Suprapubic skin (tissue), 4 donors: ENCODE measurements at regions not wholly inside any gene's neighbourhood (a gene's known extent, or its start where the extent isn't known, plus 50 kb on each side); places are given as distances from the start of the nearest gene placed in this dataset.

Experiments
- DNase-seq, 2 donors: peaks; one replicate each; pipeline ENCODE4 v3.0.0-alpha.2; 2019; ENCODE audit warnings: low spot score in 2 of 2
- H3K27ac ChIP-seq: fragments of 200-600 bp; sonication (generic); one replicate; pipeline ENCODE4 v1.5.1; 2019
- H3K27me3 ChIP-seq: fragments of 200-600 bp; sonication (generic); one replicate; pipeline ENCODE4 v1.5.1; 2019
- H3K36me3 ChIP-seq: fragments of 200-600 bp; sonication (generic); one replicate; pipeline ENCODE4 v1.5.1; 2019
- H3K4me1 ChIP-seq: fragments of 200-600 bp; sonication (generic); one replicate; pipeline ENCODE4 v1.5.1; 2019
- H3K4me3 ChIP-seq: fragments of 200-600 bp; sonication (generic); one replicate; pipeline ENCODE4 v1.5.1; 2019; ENCODE audit warnings: mild to moderate bottlenecking
- H3K9me3 ChIP-seq: fragments of 200-600 bp; sonication (generic); one replicate; pipeline ENCODE4 v1.5.1; 2019
- CTCF ChIP-seq, 2 donors: fragments of 200-600 bp in 1 of 2; fragments of 450-650 bp in 1 of 2; sonication (generic) in 1 of 2; IDR thresholded peaks; one replicate each; pipeline ENCODE4 v1.5.1; 2016 to 2019; ENCODE audit warnings: antibody characterized with exemption in 2 of 2, mild to moderate bottlenecking in 1 of 2, moderate library complexity in 1 of 2
- EP300 ChIP-seq: sonication (generic); formaldehyde crosslinking; IDR thresholded peaks from one replicate; pipeline ENCODE4 v1.6.1; 2017; ENCODE audit warnings: antibody characterized with exemption
- POLR2A ChIP-seq, 2 donors: fragments of 450-650 bp; IDR thresholded peaks; one replicate each; pipeline ENCODE4 v1.6.1; 2017; ENCODE audit warnings: antibody characterized with exemption in 2 of 2, mild to moderate bottlenecking in 2 of 2, moderate library complexity in 2 of 2
- POLR2AphosphoS5 ChIP-seq, 3 donors: sonication (generic); formaldehyde crosslinking; IDR thresholded peaks; one replicate each; pipeline ENCODE4 v1.6.1; 2017; ENCODE audit warnings: antibody characterized with exemption in 3 of 3
- WGBS: methylation state at CpG from one replicate; pipeline ENCODE4 v1.1.5; 2018; 5-methylcytosine and 5-hydroxymethylcytosine counted together

- no peaks in the 10 kb centered on the region for H3K9me3 ChIP-seq
- DNase-seq: no peak
- H3K4me3 ChIP-seq: no peak overlapping the region
- no peaks in the 10 kb centered on the region for H3K27me3 ChIP-seq
- no peak overlapping the region for H3K27ac ChIP-seq
- TF ChIP-seq POLR2A (IDR thresholded peaks at IDR 0.05) (no peak), EP300 (no peak), CTCF (IDR thresholded peaks at IDR 0.05) (no peak), POLR2AphosphoS5 (IDR thresholded peaks at IDR 0.05) (no peak)
- WGBS: 33% methylated on average over 2 of the region's 2 CpGs
- no peaks in the 10 kb centered on the region for H3K36me3 ChIP-seq
- no peaks in the 10 kb centered on the region for H3K4me1 ChIP-seq
Measured at GRCh38 chr5:23631302-23632045, 124.1 kb downstream of the PRDM9 start.

- no peaks in the 10 kb centered on the region for H3K36me3 ChIP-seq
- no peak overlapping the region for H3K4me3 ChIP-seq
- H3K4me1 ChIP-seq: no peaks in the 10 kb centered on the region
- H3K27ac ChIP-seq: no peak overlapping the region
- no peak for TF ChIP-seq EP300
- no peak for TF ChIP-seq POLR2AphosphoS5 (IDR thresholded peaks at IDR 0.05)
- no peak for TF ChIP-seq CTCF (IDR thresholded peaks at IDR 0.05)
- no peak for TF ChIP-seq POLR2A (IDR thresholded peaks at IDR 0.05)
- H3K9me3 ChIP-seq: no peaks in the 10 kb centered on the region
- no peaks in the 10 kb centered on the region for H3K27me3 ChIP-seq
- DNase-seq: no peak
Measured at GRCh38 chr5:23635938-23636337, 128.5 kb downstream of the PRDM9 start.

- Histone ChIP-seq H3K27ac (no peak overlapping the region), H3K4me3 (no peak overlapping the region), H3K36me3 (no peaks in the 10 kb centered on the region), H3K27me3 (no peaks in the 10 kb centered on the region), H3K4me1 (no peaks in the 10 kb centered on the region), H3K9me3 (no peaks in the 10 kb centered on the region)
- TF ChIP-seq EP300 (no peak), CTCF (IDR thresholded peaks at IDR 0.05) (no peak), POLR2A (IDR thresholded peaks at IDR 0.05) (no peak), POLR2AphosphoS5 (IDR thresholded peaks at IDR 0.05) (no peak)
- WGBS: 64% methylated on average over 1 of the region's 1 CpG
- DNase-seq: no peak
Measured at GRCh38 chr5:23639326-23639725, 131.9 kb downstream of the PRDM9 start.

GRCh38 chr5:23648656-23649055, 141.2 kb downstream of the PRDM9 start:
- Histone ChIP-seq H3K36me3 (no peaks in the 10 kb centered on the region), H3K4me1 (no peaks in the 10 kb centered on the region), H3K27ac (no peak overlapping the region), H3K4me3 (no peak overlapping the region), H3K9me3 (no peaks in the 10 kb centered on the region), H3K27me3 (no peaks in the 10 kb centered on the region)
- WGBS: 100% methylated on average over 1 of the region's 1 CpG
- DNase-seq: no peak
- no peak for TF ChIP-seq POLR2A (IDR thresholded peaks at IDR 0.05)
- TF ChIP-seq CTCF (IDR thresholded peaks at IDR 0.05): no peak
- TF ChIP-seq POLR2AphosphoS5 (IDR thresholded peaks at IDR 0.05): no peak
- no peak for TF ChIP-seq EP300

GRCh38 chr5:23649594-23649993, 142.2 kb downstream of the PRDM9 start:
- no peaks in the 10 kb centered on the region for H3K27me3 ChIP-seq
- no peak overlapping the region for H3K27ac ChIP-seq
- 89% methylated on average over 4 of the region's 4 CpGs for WGBS
- no peak for TF ChIP-seq POLR2AphosphoS5 (IDR thresholded peaks at IDR 0.05)
- no peak for TF ChIP-seq CTCF (IDR thresholded peaks at IDR 0.05)
- no peak for TF ChIP-seq POLR2A (IDR thresholded peaks at IDR 0.05)
- no peak for TF ChIP-seq EP300
- no peaks in the 10 kb centered on the region for H3K36me3 ChIP-seq
- H3K4me1 ChIP-seq: no peaks in the 10 kb centered on the region
- no peaks in the 10 kb centered on the region for H3K9me3 ChIP-seq
- H3K4me3 ChIP-seq: no peak overlapping the region
- DNase-seq: no peak
